ENCODE measurements at regions not wholly inside any gene's neighbourhood (a gene's known extent, or its start where the extent isn't known, plus 50 kb on each side); places are given as distances from the start of the nearest gene placed in this dataset.

DNA sequence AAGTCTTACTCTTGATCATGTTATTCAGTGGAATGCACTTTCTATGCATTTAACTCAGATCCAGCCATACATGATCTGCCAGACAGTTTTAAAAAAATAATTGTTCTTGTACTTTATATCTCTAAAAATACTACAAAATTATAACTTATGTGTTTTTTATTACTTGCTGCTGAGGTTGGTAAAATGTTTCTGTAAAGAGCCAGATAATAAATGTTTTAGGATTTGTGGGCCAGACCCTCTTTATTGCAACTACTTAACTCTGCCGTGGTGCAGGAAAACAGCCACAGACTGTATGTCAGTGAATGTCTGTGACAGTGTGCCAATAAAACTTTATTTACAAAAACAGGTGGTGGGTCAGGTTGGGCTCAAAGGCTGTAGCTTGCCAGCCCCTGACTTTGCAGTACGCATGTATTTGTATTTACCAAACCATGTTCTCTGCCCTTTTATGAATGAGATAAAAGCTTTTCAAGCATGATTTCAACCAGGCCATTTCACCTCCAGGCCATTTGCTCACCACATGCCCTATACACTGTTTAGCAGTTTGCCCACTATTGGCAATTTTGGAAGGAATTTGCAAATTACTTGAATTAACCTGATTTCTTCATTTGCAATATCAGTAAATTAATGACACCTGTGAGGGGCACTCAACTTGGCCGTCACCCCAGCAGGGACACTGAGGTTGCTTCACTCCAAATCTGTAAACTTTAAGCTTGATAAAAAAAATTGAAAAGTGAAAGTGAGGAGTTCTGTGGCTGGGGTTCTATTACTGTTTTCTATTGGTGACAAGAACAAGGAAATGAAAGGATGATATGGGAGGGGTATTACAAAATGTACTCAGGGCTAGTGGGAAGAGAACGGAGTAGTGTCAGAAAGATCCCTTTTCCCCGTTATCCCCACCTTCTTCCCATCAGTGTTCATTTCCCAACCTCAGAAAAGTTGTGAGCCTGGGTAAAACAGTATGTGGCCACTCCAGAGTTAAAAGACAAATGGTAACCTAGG, 133.4 kb downstream of the CEBPB start:
- peaks cover 0 to 2% (median 0%) of the 10 kb centered on the region in 3 donors for H3K4me1 Mint-ChIP-seq
- H3K36me3 Mint-ChIP-seq = no peaks in the 10 kb centered on the region
- H3K27ac Mint-ChIP-seq = no peak overlapping the region
- peaks cover 7% of the 10 kb centered on the region for H3K27me3 Mint-ChIP-seq
- peaks cover 3 to 18% (median 7%) of the 10 kb centered on the region in 3 donors for H3K9me3 Mint-ChIP-seq
- no peak overlapping the region for H3K4me3 Mint-ChIP-seq

DNA sequence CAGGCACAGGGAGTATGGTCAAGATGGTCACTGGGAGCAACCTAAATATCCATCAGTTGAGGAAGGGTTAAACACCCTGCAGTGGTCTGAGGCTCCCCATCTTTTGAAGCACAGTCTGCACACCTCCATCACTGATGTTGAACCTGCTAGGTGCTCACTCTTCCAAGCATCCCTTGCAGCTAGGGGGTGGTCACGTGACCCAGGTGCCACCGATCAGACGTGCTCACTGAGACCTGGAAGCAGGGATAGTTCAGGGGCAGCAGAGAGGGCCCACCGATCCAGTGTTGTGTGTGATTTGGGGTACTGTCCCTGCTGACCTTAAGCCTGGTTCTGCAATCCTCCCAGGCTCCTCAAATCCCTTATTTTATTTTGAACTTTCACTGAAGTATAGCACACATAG, 134.6 kb downstream of the CEBPB start:
- H3K27me3 Mint-ChIP-seq = peaks cover 6% of the 10 kb centered on the region
- H3K4me3 Mint-ChIP-seq = no peak overlapping the region
- peaks cover 3 to 18% (median 9%) of the 10 kb centered on the region in 3 donors for H3K9me3 Mint-ChIP-seq

DNA sequence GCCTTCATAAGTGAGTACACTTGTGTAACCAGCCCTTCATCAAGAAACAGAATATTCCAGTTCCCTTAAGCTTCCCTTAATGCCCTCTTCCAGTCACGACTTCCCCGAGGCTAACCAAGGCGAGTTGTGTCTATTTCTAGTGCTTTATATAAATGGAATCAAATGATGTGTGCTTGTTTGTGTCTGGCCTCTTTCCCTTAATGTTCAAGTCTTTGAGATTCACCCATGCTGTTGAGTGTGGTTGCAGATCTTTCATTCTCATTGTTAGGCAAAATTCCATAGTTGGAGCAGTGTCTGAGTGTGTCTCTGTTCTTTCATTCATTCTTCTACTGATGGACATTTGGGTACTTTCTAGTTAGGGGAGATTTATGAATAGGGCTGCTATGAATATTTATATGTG, 135.0 kb downstream of the CEBPB start:
- Mint-ChIP-seq H3K27me3 (peaks cover 4% of the 10 kb centered on the region), H3K4me1 (peaks cover 0 to 1% (median 0%) of the 10 kb centered on the region in 3 donors), H3K27ac (no peak overlapping the region), H3K4me3 (no peak overlapping the region), H3K36me3 (no peaks in the 10 kb centered on the region), H3K9me3 (peaks cover 3 to 18% (median 9%) of the 10 kb centered on the region in 3 donors)

More for the DNA sequence above, 134.6 kb downstream of the CEBPB start:
- H3K36me3 Mint-ChIP-seq = no peaks in the 10 kb centered on the region
- H3K4me1 Mint-ChIP-seq = peaks cover 0 to 1% (median 0%) of the 10 kb centered on the region in 3 donors
- H3K27ac Mint-ChIP-seq = no peak overlapping the region

DNA sequence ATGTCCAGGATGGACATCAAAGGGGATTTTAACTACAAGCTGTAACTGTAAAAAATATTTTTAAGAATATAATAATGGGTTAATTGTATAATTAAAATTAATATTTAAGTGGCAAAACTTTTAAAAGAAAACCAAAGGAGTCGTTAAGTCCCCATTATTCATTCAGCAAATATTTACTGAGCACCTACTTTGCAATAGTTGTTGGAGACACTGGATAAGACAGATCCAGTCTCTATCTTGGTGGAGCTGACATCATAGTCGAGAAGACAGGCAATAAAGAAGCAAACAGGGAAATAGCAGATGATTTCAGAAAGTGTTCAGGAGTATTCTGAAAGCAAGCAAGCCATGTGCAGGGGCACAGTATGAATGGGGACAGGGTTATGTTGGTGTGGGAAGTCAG, 137.0 kb downstream of the CEBPB start:
- peaks cover 7% of the 10 kb centered on the region for H3K27me3 Mint-ChIP-seq
- peaks cover 3 to 18% (median 9%) of the 10 kb centered on the region in 3 donors for H3K9me3 Mint-ChIP-seq
- H3K4me1 Mint-ChIP-seq = peaks cover 0 to 1% (median 0%) of the 10 kb centered on the region in 3 donors
- H3K27ac Mint-ChIP-seq = no peak overlapping the region
- H3K36me3 Mint-ChIP-seq = no peaks in the 10 kb centered on the region
- no peak overlapping the region for H3K4me3 Mint-ChIP-seq

DNA sequence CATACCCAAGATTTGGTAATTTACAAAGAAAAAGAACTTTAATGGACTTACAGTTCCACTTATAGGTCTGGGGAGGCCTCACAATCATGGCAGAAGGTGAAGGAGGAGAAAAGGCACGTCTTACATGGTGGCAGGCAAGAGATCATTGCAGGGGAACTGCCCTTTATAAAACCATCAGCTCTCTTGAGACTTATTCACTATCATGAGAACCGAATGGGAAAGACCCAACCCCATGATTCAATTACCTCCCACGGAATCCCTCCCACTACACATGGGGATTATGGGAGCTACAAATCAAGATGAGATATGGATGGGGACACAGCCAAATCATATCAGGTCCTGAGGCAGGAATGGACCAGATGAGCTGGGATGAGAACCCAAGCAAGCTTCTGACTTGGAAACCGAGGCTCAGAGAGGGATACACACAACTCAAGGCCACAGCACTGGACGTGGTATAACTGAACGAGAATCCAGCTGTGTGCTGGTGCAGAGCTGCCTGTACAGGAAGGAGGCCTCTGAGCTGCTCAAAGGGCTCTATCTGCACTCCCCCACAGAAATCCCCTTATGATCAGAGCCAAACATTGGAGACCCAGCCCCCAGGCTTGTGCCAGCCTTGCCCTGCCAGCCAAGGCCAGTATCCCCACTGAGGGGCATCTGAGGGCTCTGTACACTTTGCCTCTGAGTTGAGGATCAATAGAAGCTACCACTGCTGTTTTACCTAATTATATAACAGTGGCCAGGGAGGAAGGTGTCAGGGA, 137.8 kb downstream of the CEBPB start:
- H3K27me3 Mint-ChIP-seq = peaks cover 13% of the 10 kb centered on the region
- no peaks in the 10 kb centered on the region for H3K36me3 Mint-ChIP-seq
- H3K27ac Mint-ChIP-seq = no peak overlapping the region
- H3K4me3 Mint-ChIP-seq = no peak overlapping the region
- H3K9me3 Mint-ChIP-seq = peaks cover 3 to 18% (median 9%) of the 10 kb centered on the region in 3 donors
- peaks cover 0 to 1% (median 0%) of the 10 kb centered on the region in 3 donors for H3K4me1 Mint-ChIP-seq

DNA sequence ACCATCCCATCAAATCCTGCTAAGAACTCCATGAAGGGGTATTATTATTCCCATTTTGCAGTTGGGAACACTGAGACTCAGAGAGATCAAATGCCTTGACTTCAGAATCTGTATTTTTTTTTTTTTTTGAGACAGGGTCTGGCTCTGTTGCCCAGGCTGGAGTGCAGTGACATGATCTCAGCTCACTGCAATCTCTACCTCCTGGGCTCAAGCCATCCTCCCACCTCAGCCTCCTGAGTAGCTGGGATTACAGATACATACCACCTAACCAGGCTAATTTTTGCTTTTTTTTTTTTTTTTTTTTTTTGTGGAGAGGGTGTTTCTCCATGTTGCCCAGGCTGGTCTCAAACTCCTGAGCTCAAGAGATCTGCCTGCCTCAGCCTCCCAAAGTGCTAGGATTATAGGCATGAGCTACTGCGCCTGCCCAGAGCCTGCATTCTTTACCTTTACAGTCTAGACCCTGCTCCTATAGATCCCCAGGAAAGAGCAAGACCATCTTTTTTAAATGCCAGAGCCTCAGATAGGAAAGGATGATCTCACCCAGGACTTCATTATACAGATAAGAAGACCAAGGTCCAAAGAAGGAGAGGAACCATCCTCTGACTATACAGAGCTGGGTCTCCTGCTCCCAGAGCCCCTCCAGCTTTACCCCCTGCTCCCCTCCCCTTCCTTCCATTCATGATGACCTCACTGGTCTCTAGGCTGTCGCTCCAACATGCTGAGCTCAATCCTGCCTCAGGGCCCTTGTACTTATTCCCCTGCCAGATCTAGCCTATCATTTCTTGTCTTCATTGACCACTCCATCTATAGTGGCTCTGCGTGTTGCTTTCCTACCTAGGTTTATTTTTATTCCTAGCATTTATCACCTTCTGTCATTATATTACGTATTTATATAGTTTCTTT, 138.6 kb downstream of the CEBPB start:
- H3K4me1 Mint-ChIP-seq = peaks cover 0 to 1% (median 0%) of the 10 kb centered on the region in 3 donors
- H3K9me3 Mint-ChIP-seq = peaks cover 3 to 18% (median 9%) of the 10 kb centered on the region in 3 donors
- no peak overlapping the region for H3K27ac Mint-ChIP-seq
- H3K27me3 Mint-ChIP-seq = peaks cover 17% of the 10 kb centered on the region
- H3K36me3 Mint-ChIP-seq = no peaks in the 10 kb centered on the region
- peak overlapping the region in 1 of 4 donors; percentile 55 for H3K4me3 Mint-ChIP-seq

DNA sequence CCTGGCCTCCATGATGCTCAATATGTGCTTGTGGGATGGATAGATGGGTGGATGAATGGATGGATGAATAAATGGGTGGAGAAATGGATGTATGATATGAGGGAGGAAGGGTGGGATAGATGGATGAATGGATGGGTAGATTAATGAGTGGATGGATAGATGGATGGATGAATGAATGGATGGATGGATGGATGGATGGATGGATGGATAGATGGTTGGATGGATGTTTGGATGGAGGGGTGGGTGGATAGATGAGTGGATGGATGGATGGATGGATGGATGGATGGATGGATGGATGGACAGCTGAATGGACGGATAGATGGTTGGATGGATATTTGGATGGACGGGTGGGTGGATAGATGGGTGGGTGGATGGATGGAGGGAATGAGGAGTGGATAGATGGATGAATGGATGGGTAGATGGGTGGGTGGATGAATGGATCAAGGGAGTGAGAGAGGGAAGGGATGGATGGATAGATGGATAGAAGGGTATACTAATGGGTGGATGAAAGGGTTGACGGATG, 139.4 kb downstream of the CEBPB start:
- Mint-ChIP-seq H3K27me3 (peaks cover 22% of the 10 kb centered on the region), H3K4me3 (peak overlapping the region in 1 of 4 donors; percentile 55), H3K4me1 (peaks cover 0 to 1% (median 0%) of the 10 kb centered on the region in 3 donors), H3K27ac (no peak overlapping the region), H3K9me3 (peaks cover 3 to 11% (median 7%) of the 10 kb centered on the region in 3 donors), H3K36me3 (no peaks in the 10 kb centered on the region)

DNA sequence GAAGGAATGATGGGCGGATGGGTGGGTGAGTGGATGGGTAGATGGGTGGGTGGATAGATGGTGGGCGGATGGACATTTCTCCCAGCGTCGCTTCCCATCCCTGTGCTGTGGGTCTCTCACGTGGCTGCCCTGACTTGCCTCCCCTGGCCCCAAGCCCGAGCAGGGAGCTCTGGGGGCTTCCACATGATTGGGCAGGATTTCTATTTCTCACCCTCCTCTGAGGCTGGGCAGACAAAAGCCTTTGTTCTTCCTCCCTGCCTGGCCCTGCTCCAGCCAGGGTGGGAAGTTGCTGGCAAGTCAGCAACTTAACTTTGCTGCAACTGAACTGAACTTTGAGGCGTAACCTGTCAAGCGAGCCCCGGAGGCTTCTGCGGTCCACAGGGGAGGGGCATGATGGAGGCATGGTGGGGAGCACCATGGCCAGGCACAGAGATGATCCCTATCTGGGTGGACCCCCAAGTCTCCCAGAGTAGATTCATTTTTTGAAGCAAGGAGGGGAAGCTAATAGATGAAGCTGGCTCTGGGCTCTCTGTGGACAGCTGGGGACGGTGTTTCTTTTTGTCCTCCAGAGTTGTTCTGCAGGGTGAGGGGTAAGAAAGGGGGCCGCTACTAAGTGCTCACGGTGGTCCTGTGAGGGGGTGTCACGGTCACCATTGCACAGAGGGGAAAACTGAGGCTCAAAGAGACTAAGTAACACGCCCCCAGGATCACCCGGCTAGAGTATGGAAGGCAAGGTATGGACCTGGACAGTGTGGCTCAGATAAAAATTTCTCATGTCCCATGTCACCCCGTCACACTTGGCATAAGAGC, 140.1 kb downstream of the CEBPB start:
- peaks cover 3 to 10% (median 7%) of the 10 kb centered on the region in 3 donors for H3K9me3 Mint-ChIP-seq
- H3K27me3 Mint-ChIP-seq = peaks cover 22% of the 10 kb centered on the region
- no peak overlapping the region for H3K27ac Mint-ChIP-seq
- no peak overlapping the region for H3K4me3 Mint-ChIP-seq
- no peaks in the 10 kb centered on the region for H3K36me3 Mint-ChIP-seq
- H3K4me1 Mint-ChIP-seq = peaks cover 0 to 1% (median 0%) of the 10 kb centered on the region in 3 donors

DNA sequence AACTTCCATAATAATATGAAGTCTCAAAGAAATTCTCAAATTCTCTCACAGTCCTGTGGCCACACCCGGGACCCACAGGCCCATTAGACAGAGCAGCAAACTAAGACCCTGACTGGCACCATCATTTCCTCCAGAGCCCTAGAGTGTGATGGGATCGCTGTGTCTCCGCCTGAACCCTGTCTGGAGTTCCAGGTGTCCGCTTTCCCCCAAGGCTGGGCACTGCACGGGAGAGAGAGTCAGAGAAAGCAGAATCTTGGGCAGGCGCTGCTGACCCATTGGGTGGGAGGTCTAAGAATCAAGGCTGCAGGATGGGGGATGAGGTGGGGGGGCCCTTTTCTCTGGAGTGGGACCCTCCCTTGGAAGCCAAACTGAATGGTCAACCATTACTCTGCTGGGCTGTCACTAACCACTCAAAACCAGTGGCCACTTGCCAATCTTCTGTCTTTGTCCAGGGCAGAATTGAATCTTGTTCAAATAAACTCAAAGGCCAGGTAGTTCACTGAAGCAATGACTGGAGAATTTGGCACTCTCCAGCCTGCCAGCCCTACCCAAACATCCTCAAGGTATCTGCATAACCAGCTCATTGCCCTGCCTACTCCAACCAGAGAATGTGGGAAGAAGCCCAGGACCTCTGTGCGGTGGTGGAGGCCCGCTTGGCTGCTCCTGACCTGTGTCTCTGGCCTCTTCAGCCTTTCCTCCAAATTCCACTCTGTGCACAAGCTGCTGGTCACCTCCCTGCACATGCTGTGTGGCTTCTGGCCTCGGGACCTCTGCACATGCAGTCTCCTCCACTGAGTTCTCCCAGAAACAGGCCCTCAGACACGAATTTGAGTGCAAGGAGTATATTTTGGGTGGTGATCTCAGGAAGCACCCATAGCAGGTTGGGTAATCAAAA, 141.1 kb downstream of the CEBPB start:
- no peaks in the 10 kb centered on the region for H3K36me3 Mint-ChIP-seq
- H3K4me1 Mint-ChIP-seq = peaks cover 0 to 6% (median 1%) of the 10 kb centered on the region in 3 donors
- H3K27ac Mint-ChIP-seq = peak overlapping the region in 1 of 3 donors; percentile 20
- peaks cover 22% of the 10 kb centered on the region for H3K27me3 Mint-ChIP-seq
- no peak overlapping the region for H3K4me3 Mint-ChIP-seq
- H3K9me3 Mint-ChIP-seq = peaks cover 3 to 10% (median 7%) of the 10 kb centered on the region in 3 donors

DNA sequence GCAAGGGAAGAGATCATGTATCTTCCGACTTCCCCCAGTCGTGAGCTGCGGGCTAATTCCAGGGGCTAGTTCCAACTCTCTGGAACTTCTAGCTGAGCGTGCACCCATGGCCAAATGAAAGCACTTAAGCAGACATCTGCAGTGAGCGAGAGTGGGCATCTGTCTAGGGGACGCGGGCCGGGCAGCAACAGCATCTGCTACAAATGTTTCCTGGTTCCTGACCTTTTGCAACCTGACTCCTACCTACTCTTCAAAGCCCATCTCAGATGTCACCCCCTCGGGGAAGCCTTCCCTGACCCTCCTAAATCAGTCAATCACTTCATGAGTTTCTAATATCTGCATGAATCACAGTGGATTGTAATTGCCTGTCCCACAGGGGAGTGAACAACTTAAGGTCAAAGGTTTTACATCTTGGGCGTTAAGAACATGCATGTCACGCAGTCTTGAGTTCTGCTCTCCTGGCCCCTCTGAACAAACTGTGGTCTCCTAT, 141.9 kb downstream of the CEBPB start:
- H3K27ac Mint-ChIP-seq = no peak overlapping the region
- no peak overlapping the region for H3K4me3 Mint-ChIP-seq
- peaks cover 2 to 7% (median 6%) of the 10 kb centered on the region in 3 donors for H3K9me3 Mint-ChIP-seq
- peaks cover 22% of the 10 kb centered on the region for H3K27me3 Mint-ChIP-seq
- no peaks in the 10 kb centered on the region for H3K36me3 Mint-ChIP-seq
- peaks cover 0 to 6% (median 1%) of the 10 kb centered on the region in 3 donors for H3K4me1 Mint-ChIP-seq

DNA sequence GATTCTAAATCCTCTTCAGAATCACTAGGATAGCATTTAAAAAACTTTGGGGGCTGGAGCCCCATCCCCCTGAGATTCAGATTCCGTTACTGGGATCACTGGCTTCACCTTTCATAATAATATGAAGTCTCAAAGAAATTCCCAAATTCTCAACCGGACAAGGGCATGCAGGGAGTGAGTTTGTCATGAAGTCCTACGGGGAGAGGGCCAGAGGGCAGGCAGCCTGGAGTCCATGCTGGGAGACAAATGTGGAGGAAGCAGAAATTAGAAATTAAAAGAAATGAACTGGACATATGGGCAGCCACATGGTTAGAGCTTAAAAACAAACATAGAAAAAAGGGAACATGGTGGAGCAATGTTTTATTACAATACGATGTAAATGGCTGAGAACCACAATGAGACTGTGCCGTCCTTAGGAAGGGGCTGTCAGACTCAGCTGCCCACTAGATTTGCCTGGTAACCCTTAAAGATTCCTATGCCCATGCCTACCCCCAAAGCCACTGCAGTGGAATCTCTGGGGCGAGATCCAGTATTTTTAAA, 142.6 kb downstream of the CEBPB start:
- Mint-ChIP-seq H3K27ac (no peak overlapping the region), H3K9me3 (peaks cover 0 to 2% (median 0%) of the 10 kb centered on the region in 3 donors), H3K27me3 (peaks cover 22% of the 10 kb centered on the region), H3K4me1 (peaks cover 1 to 6% (median 2%) of the 10 kb centered on the region in 3 donors), H3K36me3 (no peaks in the 10 kb centered on the region), H3K4me3 (peak overlapping the region in 1 of 4 donors; percentile 70)

DNA sequence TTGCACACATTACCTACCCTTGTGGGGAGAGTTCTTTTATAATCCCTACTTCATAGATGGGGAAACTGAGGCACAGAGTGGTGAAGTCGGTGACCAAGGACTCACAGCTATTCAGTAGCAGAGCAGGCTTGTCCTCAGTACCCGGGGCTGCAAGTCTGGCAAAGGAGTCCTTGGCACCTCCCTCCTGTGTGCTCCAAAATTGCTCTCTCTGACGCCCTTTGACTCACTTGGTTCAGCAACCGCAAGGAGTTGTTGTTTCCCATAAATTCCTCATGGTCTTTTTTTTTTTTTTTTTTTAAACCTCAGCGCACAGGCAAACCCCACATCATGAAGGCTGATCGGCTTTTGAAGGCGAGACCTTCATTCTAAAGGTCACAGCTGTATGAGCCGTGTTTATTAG, 143.2 kb downstream of the CEBPB start:
- Mint-ChIP-seq H3K9me3 (peaks cover 0 to 2% (median 0%) of the 10 kb centered on the region in 3 donors), H3K36me3 (no peaks in the 10 kb centered on the region), H3K27ac (no peak overlapping the region), H3K4me1 (peaks cover 6 to 12% (median 7%) of the 10 kb centered on the region in 3 donors), H3K27me3 (peaks cover 22% of the 10 kb centered on the region), H3K4me3 (no peak overlapping the region)

Measured in IgD-negative memory B cell (primary cell).